Endothelial cell of umbilical vein (primary cell): ENCODE measurements at regions not wholly inside any gene's neighbourhood (a gene's known extent, or its start where the extent isn't known, plus 50 kb on each side); places are given as distances from the start of the nearest gene placed in this dataset.

Experiments
- BruUV-seq: library from RNA; stranded (reverse); fragments of 400-500 nt; replicated peaks from 2 replicates; lab custom pipeline; 2021; lab: Mats Ljungman, UMichigan
- CTCF ChIA-PET: fragments of 300-600, 350-600 bp; sonication (Branson Sonifier 250); formaldehyde crosslinking; loops from one replicate; lab custom pipeline; 2021; ENCODE audit warnings: antibody characterized with exemption, inconsistent platforms; lab: Charles Lee
- POLR2A ChIA-PET: fragments of 300-600, 350-600 bp; sonication (Branson Sonifier 250); formaldehyde crosslinking; loops from one replicate; lab custom pipeline; 2021; ENCODE audit warnings: antibody characterized with exemption, inconsistent platforms; lab: Charles Lee
- DNase-seq: peaks from one replicate; pipeline ENCODE4 v3.0.0-alpha.2; 2011; ENCODE audit warnings: low read depth, low spot score
- FAIRE-seq: peaks from 2 replicates; lab custom pipeline; 2011; peaks lifted over from hg19 to GRCh38; lab: Jason Lieb, UNC
- H2AFZ ChIP-seq: 2 replicates; pipeline ENCODE4 v1.6.0; 2012; ENCODE audit warnings: low read depth, low read length, control low read depth, inconsistent platforms
- H3K27ac ChIP-seq: 2 replicates; pipeline ENCODE4 v1.5.1; 2011; ENCODE audit warnings: low read depth, mild to moderate bottlenecking, control low read depth, low read length, moderate library complexity; ENCODE audit not compliant: insufficient read depth
- H3K27me3 ChIP-seq, 2 experiments: 2 replicates each; pipeline versions ENCODE4 v1.6.0 to v1.6.1; 2011; ENCODE audit warnings: low read length in 2 of 2, mixed read lengths in 1 of 2; ENCODE audit not compliant: control insufficient read depth in 2 of 2, insufficient read depth in 2 of 2
- H3K36me3 ChIP-seq, 2 experiments: 2 replicates in 1 of 2; 3 replicates in 1 of 2; pipeline ENCODE4 v1.5.1; 2011; ENCODE audit warnings: low read length in 2 of 2, mild to moderate bottlenecking in 1 of 2, moderate library complexity in 1 of 2; ENCODE audit not compliant: control insufficient read depth in 2 of 2, insufficient read depth in 2 of 2; ENCODE audit errors: extremely low read depth in 1 of 2
- H3K4me1 ChIP-seq: 3 replicates; pipeline ENCODE4 v1.5.1; 2011; ENCODE audit warnings: mild to moderate bottlenecking, low read length; ENCODE audit not compliant: control insufficient read depth, insufficient read depth; ENCODE audit errors: extremely low read depth
- H3K4me2 ChIP-seq: 2 replicates; pipeline ENCODE4 v1.6.1; 2011; ENCODE audit warnings: low read length, control low read depth, mixed read lengths; ENCODE audit not compliant: insufficient read depth
- H3K4me3 ChIP-seq, 3 experiments: fragments of 200-600 bp in 1 of 3; sonication (generic), shearing (Covaris generic) in 1 of 3; replicated peaks in 1 of 3; 2 replicates each; pipeline ENCODE4 v1.5.1; 2011 to 2016; ENCODE audit warnings: control low read depth in 3 of 3, low read length in 3 of 3, mild to moderate bottlenecking in 2 of 3, inconsistent platforms in 1 of 3, low read depth in 1 of 3, moderate library complexity in 1 of 3; ENCODE audit not compliant: insufficient read depth in 1 of 3
- H3K79me2 ChIP-seq: 2 replicates; pipeline ENCODE4 v1.6.0; 2012; ENCODE audit warnings: low read length, inconsistent platforms; ENCODE audit not compliant: control insufficient read depth, insufficient read depth
- H3K9ac ChIP-seq: replicated peaks from 2 replicates; pipeline ENCODE3; 2011; ENCODE audit warnings: low read length, control low read depth; ENCODE audit not compliant: insufficient read depth; ENCODE audit errors: extremely low read depth
- H3K9me1 ChIP-seq: replicated peaks from 3 replicates; pipeline ENCODE4 v1.6.0; 2011; ENCODE audit warnings: mild to moderate bottlenecking, low read length; ENCODE audit not compliant: control insufficient read depth, insufficient read depth; ENCODE audit errors: extremely low read depth
- H3K9me3 ChIP-seq: replicated peaks from 2 replicates; pipeline ENCODE4 v1.5.1; 2012; ENCODE audit warnings: low read length, inconsistent platforms; ENCODE audit not compliant: control insufficient read depth, insufficient read depth
- H4K20me1 ChIP-seq: replicated peaks from 2 replicates; pipeline ENCODE3; 2011; ENCODE audit warnings: mild to moderate bottlenecking, low read length; ENCODE audit not compliant: control insufficient read depth, insufficient read depth; ENCODE audit errors: extremely low read depth
- EZH2 ChIP-seq: IDR thresholded peaks from 2 replicates; pipeline ENCODE4 v1.6.1; 2012; ENCODE audit warnings: borderline replicate concordance, low read depth, mild to moderate bottlenecking, moderate library complexity, low read length, inconsistent platforms; ENCODE audit not compliant: severe bottlenecking
- FOS ChIP-seq: IDR thresholded peaks from 2 replicates; pipeline ENCODE4 v1.6.1; 2011; ENCODE audit warnings: mild to moderate bottlenecking, low read length, moderate library complexity, borderline replicate concordance; ENCODE audit not compliant: insufficient read depth
- GATA2 ChIP-seq: IDR thresholded peaks from 2 replicates; pipeline ENCODE4 v1.7.0; 2011; ENCODE audit warnings: low read depth, mild to moderate bottlenecking, moderate library complexity, mixed read lengths, low read length; ENCODE audit not compliant: insufficient read length, insufficient read depth
- JUN ChIP-seq: IDR thresholded peaks from 2 replicates; pipeline ENCODE4 v1.6.1; 2011; ENCODE audit warnings: borderline replicate concordance, low read depth; ENCODE audit not compliant: insufficient read length, insufficient read depth
- MYC ChIP-seq: IDR thresholded peaks from one replicate; pipeline ENCODE4 v1.6.1; 2011; ENCODE audit warnings: mild to moderate bottlenecking, low read depth, low read length
- POLR2A ChIP-seq: IDR thresholded peaks from 2 replicates; pipeline ENCODE4 v1.6.1; 2012; ENCODE audit warnings: low read depth, mild to moderate bottlenecking, control low read depth, low read length
- dilution Hi-C: fragments of 300-500 bp; cut with MboI; formaldehyde crosslinking; loops from one replicate; pipeline ENCODE4 v1.15.0; 2019; ENCODE audit warnings: low sequenced_read_pairs; ENCODE audit not compliant: extremely low pct_ligation_motif_present
- intact Hi-C: fragments of 100-400 bp; cut with micrococcal nuclease; formaldehyde crosslinking; loops from one replicate; pipeline ENCODE4 v1.10.0; 2022
- TF ChIP-seq, protein P1 (sequence below), 2 donors: IDR thresholded peaks; 1 replicate in 1 of 2; 2 replicates in 1 of 2; pipeline ENCODE4 v1.5.1; 2011; ENCODE audit warnings: low read length in 2 of 2, mild to moderate bottlenecking in 2 of 2, moderate library complexity in 2 of 2, control low read depth in 1 of 2, inconsistent platforms in 1 of 2, low read depth in 1 of 2; ENCODE audit not compliant: insufficient read depth in 1 of 2; ENCODE audit errors: extremely low read depth in 1 of 2
- TF ChIP-seq, protein P2 (sequence below): IDR thresholded peaks from 2 replicates; pipeline ENCODE4 v1.6.1; 2011; ENCODE audit not compliant: insufficient read depth, insufficient read length

DNA sequence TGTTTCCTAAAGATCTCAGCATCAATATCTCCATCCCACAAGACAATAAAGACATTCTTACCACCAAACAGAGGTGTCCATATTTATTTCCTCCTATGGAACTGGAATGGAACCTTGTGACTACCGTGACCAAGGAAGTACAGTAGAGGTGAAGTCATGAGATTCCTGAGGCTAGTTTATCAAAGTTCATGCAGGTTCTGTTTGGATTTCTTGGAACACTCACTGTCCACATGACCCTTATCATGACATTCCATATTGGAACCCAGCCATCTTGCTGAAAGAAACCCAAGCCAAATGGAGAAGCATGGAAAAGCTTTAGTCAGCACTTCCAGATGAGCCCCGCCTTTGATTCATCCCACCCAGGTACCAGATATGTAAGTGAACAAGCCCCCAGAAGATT, 516.0 kb upstream of the POU3F3 start:
- Histone ChIP-seq H3K4me2 (no peak overlapping the region), H3K27me3 (no peaks in the 10 kb centered on the region), H3K9me1 (no peaks in the 10 kb centered on the region), H3K4me1 (no peaks in the 10 kb centered on the region), H3K9ac (no peak overlapping the region), H2AFZ (no peak overlapping the region), H3K79me2 (no peaks in the 10 kb centered on the region), H3K27ac (no peak overlapping the region), H3K36me3 (no peaks in the 10 kb centered on the region), H4K20me1 (no peaks in the 10 kb centered on the region), H3K4me3 (no peak overlapping the region), H3K9me3 (peaks cover 6% of the 10 kb centered on the region)
- ChIA-PET POLR2A (no interaction called here), CTCF (no interaction called here)
- TF ChIP-seq JUN (no peak), MYC (no peak), EZH2 (no peak), GATA2 (no peak), FOS (no peak), POLR2A (no peak)
- TF ChIP-seq, protein P1, sequence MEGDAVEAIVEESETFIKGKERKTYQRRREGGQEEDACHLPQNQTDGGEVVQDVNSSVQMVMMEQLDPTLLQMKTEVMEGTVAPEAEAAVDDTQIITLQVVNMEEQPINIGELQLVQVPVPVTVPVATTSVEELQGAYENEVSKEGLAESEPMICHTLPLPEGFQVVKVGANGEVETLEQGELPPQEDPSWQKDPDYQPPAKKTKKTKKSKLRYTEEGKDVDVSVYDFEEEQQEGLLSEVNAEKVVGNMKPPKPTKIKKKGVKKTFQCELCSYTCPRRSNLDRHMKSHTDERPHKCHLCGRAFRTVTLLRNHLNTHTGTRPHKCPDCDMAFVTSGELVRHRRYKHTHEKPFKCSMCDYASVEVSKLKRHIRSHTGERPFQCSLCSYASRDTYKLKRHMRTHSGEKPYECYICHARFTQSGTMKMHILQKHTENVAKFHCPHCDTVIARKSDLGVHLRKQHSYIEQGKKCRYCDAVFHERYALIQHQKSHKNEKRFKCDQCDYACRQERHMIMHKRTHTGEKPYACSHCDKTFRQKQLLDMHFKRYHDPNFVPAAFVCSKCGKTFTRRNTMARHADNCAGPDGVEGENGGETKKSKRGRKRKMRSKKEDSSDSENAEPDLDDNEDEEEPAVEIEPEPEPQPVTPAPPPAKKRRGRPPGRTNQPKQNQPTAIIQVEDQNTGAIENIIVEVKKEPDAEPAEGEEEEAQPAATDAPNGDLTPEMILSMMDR (IDR thresholded peaks at IDR 0.05; ENCODE audit: extremely low read depth in 1 of 2, insufficient read depth in 1 of 2, low read depth in 1 of 2, low read length in 2 of 2) = no peak
- TF ChIP-seq, protein P2, sequence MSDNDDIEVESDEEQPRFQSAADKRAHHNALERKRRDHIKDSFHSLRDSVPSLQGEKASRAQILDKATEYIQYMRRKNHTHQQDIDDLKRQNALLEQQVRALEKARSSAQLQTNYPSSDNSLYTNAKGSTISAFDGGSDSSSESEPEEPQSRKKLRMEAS = no peak
- no peak for DNase-seq
- dilution Hi-C loops (no loop called here), intact Hi-C loops (no loop called here)
- no peak for FAIRE-seq
- BruUV-seq = no TSS peak
